ENCODE measurements at regions not wholly inside any gene's neighbourhood (a gene's known extent, or its start where the extent isn't known, plus 50 kb on each side); places are given as distances from the start of the nearest gene placed in this dataset.
"Not testable (repeated sequence)": the region's sequence is repeated elsewhere in the genome, so short reads cannot be mapped to it uniquely, and the experiment has no call there.

DNA sequence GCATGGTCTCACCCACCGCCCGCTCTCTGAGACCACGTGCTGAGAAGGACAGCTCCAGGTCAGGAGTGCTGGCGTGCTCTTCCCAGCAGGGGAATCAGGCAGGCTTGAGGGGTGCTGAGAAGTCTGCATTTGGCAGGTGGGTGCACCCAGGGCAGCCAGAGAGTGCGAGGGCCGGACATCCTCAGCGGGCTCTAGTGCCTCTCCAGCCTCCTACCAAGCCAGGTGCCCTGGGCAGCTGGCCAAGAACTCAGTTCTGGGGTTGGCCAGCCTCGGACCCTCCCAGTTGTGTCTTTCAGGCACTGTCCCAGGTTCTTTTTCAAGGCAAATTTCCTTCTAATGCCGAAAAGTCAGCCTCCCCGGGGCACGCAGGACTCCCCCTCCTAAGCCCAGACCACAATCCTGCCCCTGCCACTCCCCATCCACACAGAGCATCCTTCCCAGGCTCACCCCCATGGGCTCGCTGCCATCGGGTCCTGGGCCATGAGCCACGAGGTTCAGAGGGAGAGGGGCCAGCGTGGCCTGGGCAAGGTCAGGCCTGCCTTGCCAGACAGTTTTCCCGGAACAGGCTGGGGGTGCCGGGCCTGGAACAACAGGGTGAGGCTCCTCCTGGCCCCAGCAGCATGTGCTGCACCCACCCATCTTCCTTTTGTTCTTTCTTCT lies 52.2 kb upstream of the GPC1 start:
- DNase-seq, result no peak

DNA sequence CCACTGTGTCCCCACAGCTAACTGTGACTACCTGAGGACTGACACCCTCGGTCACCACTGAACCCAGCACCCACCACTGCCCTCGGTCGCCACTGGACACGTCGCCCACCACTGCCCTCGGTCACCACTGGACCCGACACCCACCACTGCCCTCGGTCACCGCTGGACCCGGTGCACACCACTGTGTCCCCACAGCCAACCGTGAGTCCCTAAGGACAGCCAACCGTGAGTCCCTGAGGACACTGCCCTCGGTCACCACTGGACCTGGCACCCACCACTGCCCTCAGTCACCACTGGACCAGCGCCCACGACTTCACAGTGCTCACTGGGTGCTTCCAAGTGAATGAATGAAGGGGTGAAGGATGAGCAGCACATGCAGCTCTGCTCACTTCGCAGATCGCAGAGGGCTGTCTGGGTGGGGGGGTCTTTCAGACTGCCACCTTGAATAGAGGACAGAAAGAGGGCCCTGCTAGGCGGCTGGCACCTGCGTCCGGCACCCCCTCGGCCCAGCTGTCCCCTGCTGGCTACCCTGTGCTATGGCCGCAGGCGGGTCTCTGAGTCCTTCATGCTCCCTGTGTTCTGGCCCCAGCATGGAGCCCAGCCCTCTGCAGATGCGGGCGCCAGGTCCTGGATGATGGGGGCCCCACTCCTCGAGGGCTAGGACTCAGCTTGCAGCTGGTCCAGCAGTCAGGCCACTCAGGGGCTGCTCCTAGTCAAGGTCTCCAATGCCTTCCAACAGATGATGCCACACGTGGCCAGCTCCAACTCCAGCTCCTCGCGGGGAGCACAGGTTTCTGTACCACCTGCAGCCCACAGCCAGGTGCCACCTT lies 51.4 kb upstream of the GPC1 start:
- no peak for DNase-seq

DNA sequence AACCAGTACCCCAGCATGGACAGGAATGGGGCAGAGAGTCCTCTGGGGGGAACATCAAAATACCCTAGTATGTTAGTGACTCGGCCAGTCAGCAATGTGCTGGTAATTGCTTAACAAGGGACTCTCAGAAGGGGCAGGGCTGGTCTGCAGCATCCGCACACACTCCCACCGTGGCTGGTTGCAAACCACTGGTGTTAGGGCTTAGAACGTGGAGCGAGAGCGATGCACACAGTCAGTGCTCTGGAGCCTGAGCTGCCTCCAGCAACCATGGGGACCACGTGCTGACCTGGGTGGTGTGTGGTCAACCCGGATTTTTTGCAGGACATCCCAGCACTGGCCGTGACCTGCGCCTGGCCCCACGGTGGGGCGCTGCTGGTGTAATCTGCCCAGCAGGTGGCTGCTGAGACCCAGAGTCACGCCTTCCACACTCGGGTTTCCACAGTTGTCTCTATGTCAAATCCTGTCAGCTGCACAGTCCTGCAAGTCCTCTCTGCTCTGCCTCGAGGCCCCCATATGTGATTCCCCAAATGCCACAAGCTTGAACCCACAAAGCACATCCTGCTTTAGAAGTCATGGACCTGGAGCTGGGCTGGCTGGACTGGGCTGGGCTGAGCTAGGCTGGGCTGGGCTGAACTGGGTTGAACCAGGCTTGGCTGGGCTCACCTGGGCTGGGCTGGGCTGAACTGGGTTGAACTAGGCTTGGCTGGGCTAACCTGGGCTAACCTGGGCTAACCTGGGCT lies 50.6 kb upstream of the GPC1 start:
- DNase-seq, result no peak

DNA sequence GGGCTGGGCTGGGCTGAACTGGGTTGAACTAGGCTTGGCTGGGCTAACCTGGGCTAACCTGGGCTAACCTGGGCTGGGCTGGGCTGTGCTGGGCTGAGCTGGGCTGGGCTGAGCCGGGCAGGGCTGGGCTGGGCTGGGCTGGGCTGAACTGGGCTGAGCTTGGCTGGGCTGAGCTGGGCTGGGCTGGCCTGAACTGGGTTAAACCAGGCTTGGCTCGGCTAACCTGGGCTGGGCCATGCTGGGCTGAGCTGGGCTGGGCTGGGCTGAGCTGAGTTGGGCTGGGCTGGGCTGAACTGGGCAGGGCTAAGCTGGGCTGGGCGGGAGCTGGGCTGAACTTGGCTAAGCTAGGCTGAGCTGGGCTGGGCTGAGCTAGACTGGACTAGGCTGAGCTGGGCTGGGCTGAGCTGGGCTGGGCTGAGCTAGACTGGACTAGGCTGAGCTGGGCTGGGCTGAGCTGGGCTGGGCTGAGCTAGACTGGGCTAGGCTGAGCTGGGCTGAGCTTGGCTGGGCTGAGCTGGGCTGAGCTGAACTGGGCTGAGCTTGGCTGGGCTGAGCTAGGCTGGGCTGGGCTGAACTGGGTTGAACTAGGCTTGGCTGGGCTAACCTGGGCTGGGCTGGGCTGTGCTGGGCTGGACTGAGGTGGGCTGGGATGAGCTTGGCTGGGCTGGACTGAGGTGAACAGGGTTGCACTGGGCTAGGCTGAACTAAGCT lies 49.9 kb upstream of the GPC1 start:
- not testable (repeated sequence) for DNase-seq

Data from hindlimb muscle (tissue), 1 donor.